Peyer's patch (tissue), 4 donors: ENCODE measurements at regions not wholly inside any gene's neighbourhood (a gene's known extent, or its start where the extent isn't known, plus 50 kb on each side); places are given as distances from the start of the nearest gene placed in this dataset.

Experiments used
- DNase-seq, 3 donors: peaks; one replicate each; pipeline ENCODE4 v3.0.0-alpha.2; 2017 to 2019
- H3K27ac ChIP-seq, 4 donors: fragments of 200-600 bp; sonication (generic); one replicate each; pipeline ENCODE4 v1.5.1; 2016 to 2019
- H3K27me3 ChIP-seq, 2 donors: fragments of 200-600 bp; sonication (generic); one replicate each; pipeline ENCODE4 v1.5.1; 2019
- H3K36me3 ChIP-seq, 3 donors: fragments of 200-600 bp; sonication (generic); one replicate each; pipeline ENCODE4 v1.5.1; 2016 to 2019
- H3K4me1 ChIP-seq, 4 donors: fragments of 200-600 bp; sonication (generic); one replicate each; pipeline ENCODE4 v1.5.1; 2016 to 2019
- H3K4me3 ChIP-seq, 4 donors: fragments of 200-600 bp; sonication (generic); 1 replicate in 3 of 4; 2 replicates in 1 of 4; pipeline ENCODE4 v1.5.1; 2016 to 2019; ENCODE audit warnings: mild to moderate bottlenecking in 1 of 4
- H3K9me3 ChIP-seq, 4 donors: fragments of 200-600 bp; sonication (generic); one replicate each; pipeline ENCODE4 v1.5.1; 2016 to 2019; ENCODE audit warnings: mild to moderate bottlenecking in 1 of 4
- CTCF ChIP-seq, 6 experiments: fragments of 450-650 bp in 4 of 6; fragments of 200-600 bp in 2 of 6; sonication (generic) in 1 of 6; IDR thresholded peaks; one replicate each; pipeline ENCODE4 v1.5.1; 2017 to 2019; ENCODE audit warnings: antibody characterized with exemption in 6 of 6, mild to moderate bottlenecking in 3 of 6, moderate library complexity in 1 of 6
- POLR2A ChIP-seq, 2 donors: fragments of 450-650 bp; IDR thresholded peaks; one replicate each; pipeline ENCODE4 v1.5.1; 2017; ENCODE audit warnings: antibody characterized with exemption in 2 of 2, mild to moderate bottlenecking in 2 of 2, moderate library complexity in 2 of 2

- no peaks in the 10 kb centered on the region for H3K9me3 ChIP-seq
- no peak for DNase-seq
- no peaks in the 10 kb centered on the region for H3K27me3 ChIP-seq
- no peak overlapping the region for H3K4me3 ChIP-seq
- TF ChIP-seq POLR2A (IDR thresholded peaks at IDR 0.05) (no peak), CTCF (IDR thresholded peaks at IDR 0.05) (no peak)
- H3K4me1 ChIP-seq: no peaks in the 10 kb centered on the region
- no peak overlapping the region for H3K27ac ChIP-seq
- H3K36me3 ChIP-seq: no peaks in the 10 kb centered on the region
Observed at GRCh38 chr3:181879926-181880325, 168.2 kb downstream of the SOX2 start.

GRCh38 chr3:181880331-181880730 lies 168.6 kb downstream of the SOX2 start:
- Histone ChIP-seq H3K4me1 (no peaks in the 10 kb centered on the region), H3K27ac (no peak overlapping the region), H3K4me3 (no peak overlapping the region), H3K36me3 (no peaks in the 10 kb centered on the region), H3K27me3 (no peaks in the 10 kb centered on the region), H3K9me3 (no peaks in the 10 kb centered on the region)
- TF ChIP-seq CTCF (IDR thresholded peaks at IDR 0.05): no peak
- DNase-seq: no peak

- Histone ChIP-seq H3K4me1 (no peaks in the 10 kb centered on the region), H3K27me3 (no peaks in the 10 kb centered on the region), H3K36me3 (no peaks in the 10 kb centered on the region), H3K27ac (no peak overlapping the region), H3K9me3 (no peaks in the 10 kb centered on the region), H3K4me3 (no peak overlapping the region)
- no peak for DNase-seq
- TF ChIP-seq CTCF (IDR thresholded peaks at IDR 0.05): no peak
- no peak for TF ChIP-seq POLR2A (IDR thresholded peaks at IDR 0.05)
Observed at GRCh38 chr3:181881749-181882148, 170.0 kb downstream of the SOX2 start.

- Histone ChIP-seq H3K4me3 (no peak overlapping the region), H3K9me3 (no peaks in the 10 kb centered on the region), H3K27ac (no peak overlapping the region), H3K27me3 (no peaks in the 10 kb centered on the region), H3K4me1 (no peaks in the 10 kb centered on the region), H3K36me3 (no peaks in the 10 kb centered on the region)
- DNase-seq: no peak
- TF ChIP-seq POLR2A (IDR thresholded peaks at IDR 0.05) (no peak), CTCF (IDR thresholded peaks at IDR 0.05) (no peak)
Observed at GRCh38 chr3:181885868-181886630, 174.3 kb downstream of the SOX2 start.

GRCh38 chr3:181886676-181887075 lies 175.0 kb downstream of the SOX2 start:
- Histone ChIP-seq H3K4me1 (no peaks in the 10 kb centered on the region), H3K9me3 (no peaks in the 10 kb centered on the region), H3K4me3 (no peak overlapping the region), H3K27ac (no peak overlapping the region), H3K36me3 (no peaks in the 10 kb centered on the region), H3K27me3 (no peaks in the 10 kb centered on the region)
- TF ChIP-seq POLR2A (IDR thresholded peaks at IDR 0.05) (no peak), CTCF (IDR thresholded peaks at IDR 0.05) (no peak)
- DNase-seq: no peak

- Histone ChIP-seq H3K9me3 (no peaks in the 10 kb centered on the region), H3K36me3 (no peaks in the 10 kb centered on the region), H3K27ac (no peak overlapping the region), H3K4me3 (no peak overlapping the region), H3K27me3 (no peaks in the 10 kb centered on the region), H3K4me1 (no peaks in the 10 kb centered on the region)
- DNase-seq: no peak
- TF ChIP-seq POLR2A (IDR thresholded peaks at IDR 0.05) (no peak), CTCF (IDR thresholded peaks at IDR 0.05) (no peak)
Observed at GRCh38 chr3:181887685-181888084, 176.0 kb downstream of the SOX2 start.
